ENCODE measurements at regions not wholly inside any gene's neighbourhood (a gene's known extent, or its start where the extent isn't known, plus 50 kb on each side); places are given as distances from the start of the nearest gene placed in this dataset.

DNA sequence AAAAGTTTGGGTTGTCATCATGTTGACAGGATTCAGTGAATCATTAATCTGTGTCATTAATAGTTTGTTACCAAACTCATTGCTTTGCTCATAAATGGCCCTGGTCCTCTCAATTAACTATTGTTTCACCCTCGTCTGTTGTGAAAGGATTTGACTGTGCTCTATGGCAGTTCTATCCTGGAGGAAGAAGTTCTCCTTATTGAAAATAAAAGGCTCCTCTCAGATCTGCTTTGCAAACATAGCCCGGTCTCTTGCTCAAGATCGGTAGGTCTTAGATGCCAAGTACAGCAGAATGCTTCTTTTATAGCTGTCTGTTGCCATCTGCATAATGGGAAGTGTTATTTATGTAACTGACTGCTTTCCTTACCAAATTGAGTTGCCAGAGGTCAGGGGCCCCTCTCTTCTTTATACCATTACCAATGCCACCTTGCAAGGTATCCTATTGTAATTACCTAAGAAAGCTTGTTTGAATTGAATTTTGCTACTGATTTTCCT is 146.5 kb downstream of the EBLN2 start:
- TF ChIP-seq, protein P1, sequence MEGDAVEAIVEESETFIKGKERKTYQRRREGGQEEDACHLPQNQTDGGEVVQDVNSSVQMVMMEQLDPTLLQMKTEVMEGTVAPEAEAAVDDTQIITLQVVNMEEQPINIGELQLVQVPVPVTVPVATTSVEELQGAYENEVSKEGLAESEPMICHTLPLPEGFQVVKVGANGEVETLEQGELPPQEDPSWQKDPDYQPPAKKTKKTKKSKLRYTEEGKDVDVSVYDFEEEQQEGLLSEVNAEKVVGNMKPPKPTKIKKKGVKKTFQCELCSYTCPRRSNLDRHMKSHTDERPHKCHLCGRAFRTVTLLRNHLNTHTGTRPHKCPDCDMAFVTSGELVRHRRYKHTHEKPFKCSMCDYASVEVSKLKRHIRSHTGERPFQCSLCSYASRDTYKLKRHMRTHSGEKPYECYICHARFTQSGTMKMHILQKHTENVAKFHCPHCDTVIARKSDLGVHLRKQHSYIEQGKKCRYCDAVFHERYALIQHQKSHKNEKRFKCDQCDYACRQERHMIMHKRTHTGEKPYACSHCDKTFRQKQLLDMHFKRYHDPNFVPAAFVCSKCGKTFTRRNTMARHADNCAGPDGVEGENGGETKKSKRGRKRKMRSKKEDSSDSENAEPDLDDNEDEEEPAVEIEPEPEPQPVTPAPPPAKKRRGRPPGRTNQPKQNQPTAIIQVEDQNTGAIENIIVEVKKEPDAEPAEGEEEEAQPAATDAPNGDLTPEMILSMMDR (IDR thresholded peaks at IDR 0.05) = no peak
- no peak for TF ChIP-seq POLR2AphosphoS5 (IDR thresholded peaks at IDR 0.05)

Measured in breast epithelium (tissue), 3 donors.